GM23248 (cell line): ENCODE measurements at regions not wholly inside any gene's neighbourhood (a gene's known extent, or its start where the extent isn't known, plus 50 kb on each side); places are given as distances from the start of the nearest gene placed in this dataset.

ENCODE experiments used
- DNase-seq: peaks from one replicate; pipeline ENCODE4 v3.0.0-alpha.2; 2015
- H2AFZ ChIP-seq: fragments of 200-600 bp; sonication (generic); 2 replicates; pipeline ENCODE4 v1.6.1; 2016; ENCODE audit warnings: antibody characterized with exemption
- H3F3A ChIP-seq: fragments of 200-600 bp; sonication (generic); 2 replicates; pipeline ENCODE4 v1.6.1; 2016; ENCODE audit warnings: mild to moderate bottlenecking, antibody characterized with exemption, mixed run types; ENCODE audit not compliant: insufficient read depth
- H3K27ac ChIP-seq: fragments of 200-600 bp; sonication (generic); 2 replicates; pipeline ENCODE4 v1.5.1; 2016; ENCODE audit warnings: mild to moderate bottlenecking
- H3K27me3 ChIP-seq: fragments of 200-600 bp; sonication (generic); replicated peaks from 2 replicates; pipeline ENCODE4 v1.6.1; 2016; ENCODE audit warnings: mild to moderate bottlenecking; ENCODE audit not compliant: insufficient read depth
- H3K36me3 ChIP-seq: fragments of 200-600 bp; sonication (generic); 2 replicates; pipeline ENCODE4 v1.6.1; 2016; ENCODE audit warnings: low read depth, mild to moderate bottlenecking
- H3K4me1 ChIP-seq: fragments of 200-600 bp; sonication (generic); 2 replicates; pipeline ENCODE4 v1.6.1; 2016; ENCODE audit warnings: mild to moderate bottlenecking; ENCODE audit not compliant: insufficient read depth
- H3K4me2 ChIP-seq: fragments of 200-600 bp; sonication (generic); one replicate; pipeline ENCODE4 v1.6.1; 2016; ENCODE audit warnings: mild to moderate bottlenecking; ENCODE audit not compliant: unreplicated experiment
- H3K4me3 ChIP-seq: fragments of 200-600 bp; sonication (generic); 2 replicates; pipeline ENCODE4 v1.5.1; 2016; ENCODE audit warnings: mild to moderate bottlenecking
- H3K79me2 ChIP-seq: fragments of 200-600 bp; sonication (generic); 2 replicates; pipeline ENCODE4 v1.6.1; 2016; ENCODE audit warnings: mild to moderate bottlenecking; ENCODE audit not compliant: insufficient read depth
- H3K9ac ChIP-seq: fragments of 200-600 bp; sonication (generic); 2 replicates; pipeline ENCODE4 v1.6.1; 2016; ENCODE audit warnings: mild to moderate bottlenecking
- H3K9me2 ChIP-seq: fragments of 200-600 bp; sonication (generic); 2 replicates; pipeline ENCODE4 v1.6.1; 2016; ENCODE audit warnings: mixed run types, mild to moderate bottlenecking, moderate library complexity; ENCODE audit not compliant: insufficient read depth
- H3K9me3 ChIP-seq: fragments of 200-600 bp; sonication (generic); one replicate; pipeline ENCODE4 v1.6.1; 2017; ENCODE audit warnings: low read depth
- H4K20me1 ChIP-seq: fragments of 200-600 bp; sonication (generic); 2 replicates; pipeline ENCODE4 v1.6.0; 2016; ENCODE audit not compliant: insufficient read depth
- EZH2 ChIP-seq: fragments of 200-600 bp; sonication (generic); IDR thresholded peaks from 2 replicates; pipeline ENCODE4 v1.6.1; 2018; ENCODE audit warnings: antibody characterized with exemption, mild to moderate bottlenecking; ENCODE audit not compliant: insufficient read depth, poor library complexity, severe bottlenecking
- EZH2phosphoT487 ChIP-seq: fragments of 200-600 bp; sonication (generic); IDR thresholded peaks from 2 replicates; pipeline ENCODE4 v1.6.1; 2018; ENCODE audit warnings: antibody characterized with exemption, moderate library complexity, mild to moderate bottlenecking, low read depth; ENCODE audit not compliant: insufficient read depth
- WGBS, 2 experiments: methylation state at CpG; one replicate each; pipeline ENCODE4 v1.1.6; 2015 to 2017; ENCODE audit warnings: low lambda C conversion rate in 2 of 2, low coverage in 1 of 2; ENCODE audit errors: missing lambda C conversion rate in 2 of 2; 5-methylcytosine and 5-hydroxymethylcytosine counted together
- in situ Hi-C: fragments of 300-500 bp; cut with MboI; formaldehyde crosslinking; loops from 2 replicates; pipeline ENCODE4 v1.15.0; 2020

DNA sequence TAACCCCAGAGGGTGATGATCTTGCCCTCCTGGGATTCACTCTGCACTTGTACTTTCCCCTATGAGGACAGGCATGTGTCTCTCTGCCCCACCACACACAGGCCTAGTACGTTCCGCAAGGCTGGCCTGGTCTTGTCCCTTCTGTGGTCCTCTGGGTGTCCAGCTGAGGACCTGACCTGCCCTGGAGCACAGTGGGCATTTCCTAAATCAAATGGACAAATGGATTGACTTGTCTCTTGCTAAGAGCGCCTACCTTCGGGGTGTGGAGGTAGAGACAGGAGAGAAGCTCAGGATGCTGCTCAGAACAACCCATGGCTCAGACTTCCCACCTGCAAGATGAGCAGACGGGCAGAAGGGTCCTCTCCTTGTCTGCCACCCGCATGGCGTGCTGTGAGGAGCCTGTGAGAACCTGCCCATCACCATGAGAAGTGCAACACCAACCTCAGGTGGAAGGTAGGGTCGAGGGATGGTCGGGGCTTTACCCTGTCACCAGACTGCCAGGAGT, 133.6 kb downstream of the MYCN start:
- Histone ChIP-seq H3K4me2 (no peak overlapping the region), H3K27me3 (no peaks in the 10 kb centered on the region), H4K20me1 (no peaks in the 10 kb centered on the region), H3K9me3 (no peaks in the 10 kb centered on the region), H3K4me1 (no peaks in the 10 kb centered on the region), H3K9me2 (no peaks in the 10 kb centered on the region), H2AFZ (no peak overlapping the region), H3K36me3 (no peaks in the 10 kb centered on the region), H3K4me3 (no peak overlapping the region), H3F3A (no peaks in the 10 kb centered on the region), H3K9ac (no peak overlapping the region), H3K27ac (no peak overlapping the region), H3K79me2 (no peaks in the 10 kb centered on the region)
- no peak for DNase-seq
- WGBS, 2 experiments, result 39 to 41% methylated on average over 9 of the region's 9 CpGs
- no peak for TF ChIP-seq EZH2phosphoT487
- TF ChIP-seq EZH2, result no peak
- in situ Hi-C loops, result no loop called here

DNA sequence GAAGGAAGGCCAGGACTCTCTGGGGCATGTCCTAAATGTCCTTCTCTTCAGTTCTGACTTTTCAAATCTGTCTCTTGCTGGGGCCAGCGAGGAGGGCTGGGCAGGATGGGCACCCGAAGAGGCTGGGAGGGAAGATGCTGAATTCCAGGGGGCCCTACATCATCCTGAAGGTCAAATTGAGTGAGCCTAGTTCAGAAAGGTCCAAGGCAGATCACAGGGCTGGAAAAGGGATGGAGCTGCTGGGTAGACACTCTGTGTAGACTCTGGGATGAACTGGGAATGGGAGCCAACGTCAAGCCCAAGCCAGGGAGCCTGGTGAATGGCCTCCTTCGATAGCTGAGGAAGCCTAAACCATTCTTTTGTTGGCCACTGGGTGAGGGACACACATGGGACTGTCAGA, 133.1 kb downstream of the MYCN start:
- H3K27me3 ChIP-seq, result no peaks in the 10 kb centered on the region
- H3K9me3 ChIP-seq, result no peaks in the 10 kb centered on the region
- in situ Hi-C loops, result no loop called here
- H3K36me3 ChIP-seq, result no peaks in the 10 kb centered on the region
- H3K4me1 ChIP-seq, result no peaks in the 10 kb centered on the region
- H3K79me2 ChIP-seq, result no peaks in the 10 kb centered on the region
- WGBS, 2 experiments, result 8 to 9% methylated on average over 4 of the region's 4 CpGs
- TF ChIP-seq EZH2phosphoT487, result no peak
- no peak for TF ChIP-seq EZH2
- no peak overlapping the region for H2AFZ ChIP-seq
- H4K20me1 ChIP-seq, result no peaks in the 10 kb centered on the region
- DNase-seq, result no peak
- H3K27ac ChIP-seq, result no peak overlapping the region
- H3K9me2 ChIP-seq, result no peaks in the 10 kb centered on the region
- no peak overlapping the region for H3K9ac ChIP-seq
- H3K4me3 ChIP-seq, result no peak overlapping the region
- H3F3A ChIP-seq, result no peaks in the 10 kb centered on the region
- H3K4me2 ChIP-seq, result no peak overlapping the region

DNA sequence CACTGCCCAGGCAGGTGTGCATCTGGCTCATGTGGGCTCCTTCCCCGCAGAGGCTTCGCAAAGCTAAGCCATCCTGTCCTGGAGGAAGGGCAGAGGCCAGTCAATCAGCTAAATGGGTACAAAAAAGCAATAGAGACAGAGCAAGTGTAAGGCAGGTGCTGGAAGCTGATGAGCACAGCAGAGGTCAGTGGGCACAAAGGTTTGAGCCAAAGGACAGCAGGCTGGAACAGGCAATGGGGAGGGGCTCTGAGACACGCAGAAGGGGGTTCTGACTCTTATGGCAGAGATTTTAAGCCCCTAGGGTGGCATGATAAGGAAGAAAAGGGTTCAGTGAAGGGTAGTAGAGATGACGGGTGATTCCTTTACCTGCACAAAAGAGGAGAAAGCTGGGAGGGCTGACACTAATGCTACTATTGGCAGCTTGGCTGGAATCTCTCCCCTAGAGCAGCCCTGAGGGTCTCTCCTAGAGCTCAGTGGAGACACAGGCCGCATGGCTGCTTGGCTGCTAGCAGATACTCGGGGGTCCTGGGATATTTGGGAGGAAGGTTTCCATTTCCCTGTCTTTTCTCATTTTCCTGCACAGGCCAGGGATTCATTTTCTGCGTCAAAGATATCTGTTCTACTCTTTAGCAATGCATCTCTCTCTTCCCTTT, 132.4 kb downstream of the MYCN start:
- no peak for DNase-seq
- TF ChIP-seq EZH2, result no peak
- no peak for TF ChIP-seq EZH2phosphoT487
- Histone ChIP-seq H4K20me1 (no peaks in the 10 kb centered on the region), H3K9me2 (no peaks in the 10 kb centered on the region), H3K9me3 (no peaks in the 10 kb centered on the region), H3K9ac (no peak overlapping the region), H3K4me3 (no peak overlapping the region), H3K79me2 (no peaks in the 10 kb centered on the region), H2AFZ (no peak overlapping the region), H3F3A (no peaks in the 10 kb centered on the region), H3K27ac (no peak overlapping the region), H3K4me1 (no peaks in the 10 kb centered on the region), H3K36me3 (no peaks in the 10 kb centered on the region), H3K27me3 (no peaks in the 10 kb centered on the region), H3K4me2 (no peak overlapping the region)
- 23 to 33% methylated on average over 7 of the region's 7 CpGs for WGBS, 2 experiments
- in situ Hi-C loops, result no loop called here

DNA sequence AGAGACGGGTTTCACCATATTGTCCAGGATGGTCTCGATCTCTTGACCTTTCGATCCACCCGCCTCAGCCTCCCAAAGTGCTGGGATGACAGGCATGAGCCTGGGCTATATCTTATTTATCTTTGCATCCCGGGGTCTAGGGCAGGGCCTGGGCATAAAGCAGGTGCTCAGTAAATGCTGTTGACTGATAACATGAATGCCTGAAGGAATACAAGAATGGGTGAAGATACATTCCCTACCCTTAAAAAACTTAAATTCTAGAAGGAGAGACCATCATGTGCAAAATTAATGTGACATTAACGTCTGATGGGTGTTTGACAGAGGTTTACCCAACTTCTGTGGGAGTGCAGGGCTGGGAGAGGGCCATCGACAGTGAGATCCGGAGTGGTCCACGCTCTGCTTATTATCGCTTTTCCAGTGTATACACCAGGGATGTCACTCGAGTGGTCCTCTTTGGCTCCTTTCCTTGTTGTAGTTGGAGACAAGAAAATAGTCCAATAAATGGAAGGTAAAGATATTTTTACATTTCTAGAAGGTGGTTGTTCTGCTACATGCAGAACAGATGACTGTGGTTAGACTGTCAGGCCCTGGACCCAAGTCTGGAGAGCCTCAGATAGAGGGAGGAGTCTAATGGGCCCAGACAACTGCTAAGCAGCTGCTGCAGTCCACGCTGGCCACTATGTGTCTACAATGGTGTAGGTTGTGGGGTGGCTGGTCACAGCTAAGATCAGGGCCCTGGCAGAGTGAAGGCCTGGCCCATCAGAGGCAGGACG, 131.7 kb downstream of the MYCN start:
- TF ChIP-seq EZH2phosphoT487 (no peak), EZH2 (no peak)
- Histone ChIP-seq H3K9me3 (no peaks in the 10 kb centered on the region), H3K36me3 (no peaks in the 10 kb centered on the region), H3K4me3 (no peak overlapping the region), H3K9me2 (no peaks in the 10 kb centered on the region), H3K9ac (no peak overlapping the region), H2AFZ (no peak overlapping the region), H3K27ac (no peak overlapping the region), H3K4me2 (no peak overlapping the region), H3K4me1 (no peaks in the 10 kb centered on the region), H3F3A (no peaks in the 10 kb centered on the region), H4K20me1 (no peaks in the 10 kb centered on the region), H3K27me3 (no peaks in the 10 kb centered on the region), H3K79me2 (no peaks in the 10 kb centered on the region)
- WGBS, 2 experiments, result 30% methylated on average over 13 of the region's 13 CpGs
- DNase-seq, result no peak
- in situ Hi-C loops, result no loop called here
